ENCODE measurements at regions not wholly inside any gene's neighbourhood (a gene's known extent, or its start where the extent isn't known, plus 50 kb on each side); places are given as distances from the start of the nearest gene placed in this dataset.

- TF ChIP-seq ZNF8 (CRISPR knock-in tag; IDR thresholded peaks at IDR 0.05) (no peak), ZFP3 (CRISPR knock-in tag; IDR thresholded peaks at IDR 0.05) (no peak), ARNTL (CRISPR knock-in tag; IDR thresholded peaks at IDR 0.05; ENCODE audit: borderline replicate concordance, low read depth) (no peak), RARB (CRISPR knock-in tag; IDR thresholded peaks at IDR 0.05) (no peak), PPARA (CRISPR knock-in tag; IDR thresholded peaks at IDR 0.05; ENCODE audit: borderline replicate concordance) (no peak)
- no peak for ATAC-seq
Measured at GRCh38 chr10:9898633-9899395, 1118.9 kb upstream of the CELF2 start.

GRCh38 chr10:9900751-9901150, 1116.9 kb upstream of the CELF2 start:
- no peak for ATAC-seq
- TF ChIP-seq ZC3H10 (CRISPR knock-in tag; IDR thresholded peaks at IDR 0.05) (no peak), BACH2 (CRISPR knock-in tag; IDR thresholded peaks at IDR 0.05; ENCODE audit: borderline replicate concordance) (no peak), ZFP30 (CRISPR knock-in tag; IDR thresholded peaks at IDR 0.05) (no peak), CSRNP3 (CRISPR knock-in tag; IDR thresholded peaks at IDR 0.05) (no peak), RARB (CRISPR knock-in tag; IDR thresholded peaks at IDR 0.05) (no peak), PATZ1 (CRISPR knock-in tag; IDR thresholded peaks at IDR 0.05; ENCODE audit: borderline replicate concordance) (no peak), ARNTL (CRISPR knock-in tag; IDR thresholded peaks at IDR 0.05; ENCODE audit: borderline replicate concordance, low read depth) (no peak), SNAI2 (CRISPR knock-in tag; IDR thresholded peaks at IDR 0.05) (no peak), TOX (CRISPR knock-in tag; IDR thresholded peaks at IDR 0.05; ENCODE audit: borderline replicate concordance) (no peak)

GRCh38 chr10:9901971-9902370, 1115.7 kb upstream of the CELF2 start:
- no peak for ATAC-seq
- no peak for TF ChIP-seq ZFP30 (CRISPR knock-in tag; IDR thresholded peaks at IDR 0.05)
- TF ChIP-seq CREB5 (CRISPR knock-in tag; IDR thresholded peaks at IDR 0.05; ENCODE audit: low read depth), result no peak
- no peak for TF ChIP-seq CSRNP3 (CRISPR knock-in tag; IDR thresholded peaks at IDR 0.05)
- no peak for TF ChIP-seq ESRRG (CRISPR knock-in tag; IDR thresholded peaks at IDR 0.05)
- no peak for TF ChIP-seq ZC3H10 (CRISPR knock-in tag; IDR thresholded peaks at IDR 0.05)

GRCh38 chr10:9910446-9910845, 1107.2 kb upstream of the CELF2 start:
- no peak for TF ChIP-seq TCF4 (CRISPR knock-in tag; IDR thresholded peaks at IDR 0.05; ENCODE audit: borderline replicate concordance)
- no peak for TF ChIP-seq TSHZ2 (CRISPR knock-in tag; IDR thresholded peaks at IDR 0.05)
- TF ChIP-seq BACH2 (CRISPR knock-in tag; IDR thresholded peaks at IDR 0.05; ENCODE audit: borderline replicate concordance), result no peak
- no peak for TF ChIP-seq ISL1 (CRISPR knock-in tag; IDR thresholded peaks at IDR 0.05)
- TF ChIP-seq POU6F1 (CRISPR knock-in tag; IDR thresholded peaks at IDR 0.05; ENCODE audit: borderline replicate concordance, low read depth), result no peak
- no peak for ATAC-seq
